ENCODE measurements at regions not wholly inside any gene's neighbourhood (a gene's known extent, or its start where the extent isn't known, plus 50 kb on each side); places are given as distances from the start of the nearest gene placed in this dataset.

GRCh38 chr21:36569511-36569910 lies 89.6 kb upstream of the CLDN14 start:
- Histone ChIP-seq H4K20me1 (replicated peaks; ENCODE audit: insufficient read depth) (no peaks in the 10 kb centered on the region), H3K9me2 (ENCODE audit: insufficient read depth) (peaks cover 8% of the 10 kb centered on the region), H3K4me3 (no peak overlapping the region), H3F3A (replicated peaks; ENCODE audit: low read depth) (no peaks in the 10 kb centered on the region), H3K4me2 (no peak overlapping the region), H3K79me2 (replicated peaks; ENCODE audit: insufficient read depth) (no peaks in the 10 kb centered on the region), H3K27me3 (ENCODE audit: insufficient read depth) (no peaks in the 10 kb centered on the region), H2AFZ (no peak overlapping the region), H3K27ac (ENCODE audit: low read depth) (no peak overlapping the region), H3K4me1 (ENCODE audit: insufficient read depth) (no peaks in the 10 kb centered on the region), H3K36me3 (ENCODE audit: insufficient read depth) (no peaks in the 10 kb centered on the region)
- no peak for DNase-seq (ENCODE audit: low spot score)
- no peak overlapping the region for H3K27ac Mint-ChIP-seq
- no peaks in the 10 kb centered on the region for H3K4me1 Mint-ChIP-seq
- TF ChIP-seq CREB1 (CRISPR knock-in tag; IDR thresholded peaks at IDR 0.05; ENCODE audit: low read depth) (no peak), NANOG (IDR thresholded peaks at IDR 0.05; ENCODE audit: borderline replicate concordance) (no peak), REST (IDR thresholded peaks at IDR 0.05; ENCODE audit: unreplicated experiment) (no peak), STAT1 (IDR thresholded peaks at IDR 0.05; ENCODE audit: unreplicated experiment) (no peak), ZNF331 (CRISPR knock-in tag; IDR thresholded peaks at IDR 0.05; ENCODE audit: low read depth) (no peak), ZNF462 (CRISPR knock-in tag; IDR thresholded peaks at IDR 0.05) (no peak), ETS1 (IDR thresholded peaks at IDR 0.05) (no peak), EZH2phosphoT487 (IDR thresholded peaks at IDR 0.05; ENCODE audit: unreplicated experiment) (no peak), EZH2 (IDR thresholded peaks at IDR 0.05; ENCODE audit: low read depth, unreplicated experiment) (no peak)
- H3K4me3 Mint-ChIP-seq = no peak overlapping the region
- no peak for ATAC-seq
- peaks cover 6% of the 10 kb centered on the region for H3K27me3 Mint-ChIP-seq (ENCODE audit: insufficient read depth, low read depth, poor library complexity)
- H3K36me3 Mint-ChIP-seq (ENCODE audit: low read depth) = no peaks in the 10 kb centered on the region; the same call in 2 of the 3 replicates
- H3K9me3 Mint-ChIP-seq = peaks cover 2% of the 10 kb centered on the region; the same call in 2 of the 3 replicates
